COLO668 (cell line): ENCODE measurements at regions not wholly inside any gene's neighbourhood (a gene's known extent, or its start where the extent isn't known, plus 50 kb on each side); places are given as distances from the start of the nearest gene placed in this dataset.

Experiments
- DNase-seq: peaks from one replicate; lab custom pipeline; 2025; ENCODE audit not compliant: unreplicated experiment; lab: John Stamatoyannopoulos, UW

GRCh38 chr20:11790046-11790445, 127.6 kb upstream of the BTBD3 start:
- DNase-seq, result no peak

- DNase-seq, result no peak
Observed at GRCh38 chr20:11791316-11791715, 126.4 kb upstream of the BTBD3 start.

- no peak for DNase-seq
Observed at GRCh38 chr20:11791835-11792567, 125.7 kb upstream of the BTBD3 start.

DNA sequence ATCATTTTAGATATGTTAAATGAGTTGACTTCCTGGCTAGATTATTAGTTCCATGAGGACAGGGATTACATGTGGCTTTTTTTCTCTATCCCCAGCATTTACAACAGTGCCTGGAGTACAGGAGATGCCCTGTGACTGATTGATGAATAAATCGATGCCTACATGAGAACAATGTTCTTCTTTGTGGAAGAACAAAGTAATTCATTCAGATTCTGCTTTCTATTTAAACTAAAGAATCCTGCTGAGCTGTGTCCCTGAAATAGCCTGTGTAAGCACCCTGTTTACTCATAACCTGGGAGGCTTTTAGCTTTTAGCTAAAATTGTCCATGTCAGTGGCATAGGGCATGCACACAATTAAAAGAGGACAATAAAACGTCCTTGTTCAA, 125.1 kb upstream of the BTBD3 start:
- DNase-seq, result no peak

- no peak for DNase-seq
Observed at GRCh38 chr20:11794525-11794924, 123.2 kb upstream of the BTBD3 start.

DNA sequence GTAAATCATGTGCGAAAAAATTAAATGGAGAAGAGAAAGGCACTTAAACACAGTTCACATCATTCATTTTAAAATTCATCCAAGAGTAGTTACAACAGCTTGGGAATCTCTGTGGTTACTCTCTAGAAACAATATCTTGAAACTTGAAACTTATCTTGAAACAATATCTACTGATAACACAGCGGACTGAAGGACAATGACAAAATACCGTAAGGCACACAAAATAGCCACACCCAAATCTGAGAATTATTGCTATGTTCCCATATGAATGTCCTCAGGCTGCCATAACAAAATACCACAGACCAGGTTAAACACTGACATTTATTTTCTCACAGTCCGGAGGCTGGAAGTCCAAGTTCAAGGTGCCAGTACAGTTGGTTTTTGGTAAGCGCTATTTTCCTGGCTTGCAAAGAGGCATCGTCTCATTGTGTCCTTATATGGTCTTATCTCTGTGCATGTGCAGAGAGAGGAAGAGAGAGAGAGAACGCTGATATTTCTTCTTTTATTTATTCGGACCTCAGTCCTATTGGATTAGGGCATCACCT, 122.5 kb upstream of the BTBD3 start:
- DNase-seq, result no peak

DNA sequence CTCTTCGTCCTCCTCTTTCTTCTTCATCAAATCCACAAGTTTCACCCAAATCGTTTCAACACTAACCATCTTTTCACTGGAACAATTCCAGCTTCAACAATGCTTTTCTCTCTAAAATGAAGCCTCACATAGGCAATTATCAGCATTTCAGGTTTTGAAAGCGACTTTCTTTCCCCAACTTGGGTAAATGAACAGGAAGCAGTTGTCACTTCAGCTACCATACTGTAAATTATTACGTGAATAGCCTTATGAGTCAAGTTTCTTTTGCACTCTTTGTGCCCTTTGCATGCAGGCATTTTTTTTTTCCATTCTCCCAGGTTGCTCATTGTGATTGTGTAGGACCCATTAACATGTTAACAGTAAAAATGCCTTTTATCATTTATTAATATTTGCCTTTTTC, 121.7 kb upstream of the BTBD3 start:
- no peak for DNase-seq

GRCh38 chr20:11797156-11797555, 120.5 kb upstream of the BTBD3 start:
- no peak for DNase-seq

DNA sequence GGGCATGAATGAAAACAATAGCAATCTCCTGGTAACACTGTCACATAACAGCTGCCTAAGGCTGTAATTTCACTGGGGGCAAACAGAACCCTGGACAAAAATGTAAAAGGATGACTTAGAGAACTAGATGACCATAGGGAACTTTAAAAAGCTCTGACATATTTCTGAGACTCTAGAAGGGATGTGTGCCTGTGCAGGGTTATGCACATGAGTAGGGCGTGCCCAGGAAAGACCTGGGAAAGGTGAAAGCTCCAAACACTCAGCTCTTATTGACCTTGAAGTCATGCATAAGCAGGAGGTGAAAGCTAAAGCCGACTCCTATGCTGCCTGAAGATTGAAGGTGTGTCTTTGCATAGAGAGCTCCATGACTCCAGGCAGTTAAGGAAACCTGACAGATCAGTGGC, 118.4 kb upstream of the BTBD3 start:
- no peak for DNase-seq

DNA sequence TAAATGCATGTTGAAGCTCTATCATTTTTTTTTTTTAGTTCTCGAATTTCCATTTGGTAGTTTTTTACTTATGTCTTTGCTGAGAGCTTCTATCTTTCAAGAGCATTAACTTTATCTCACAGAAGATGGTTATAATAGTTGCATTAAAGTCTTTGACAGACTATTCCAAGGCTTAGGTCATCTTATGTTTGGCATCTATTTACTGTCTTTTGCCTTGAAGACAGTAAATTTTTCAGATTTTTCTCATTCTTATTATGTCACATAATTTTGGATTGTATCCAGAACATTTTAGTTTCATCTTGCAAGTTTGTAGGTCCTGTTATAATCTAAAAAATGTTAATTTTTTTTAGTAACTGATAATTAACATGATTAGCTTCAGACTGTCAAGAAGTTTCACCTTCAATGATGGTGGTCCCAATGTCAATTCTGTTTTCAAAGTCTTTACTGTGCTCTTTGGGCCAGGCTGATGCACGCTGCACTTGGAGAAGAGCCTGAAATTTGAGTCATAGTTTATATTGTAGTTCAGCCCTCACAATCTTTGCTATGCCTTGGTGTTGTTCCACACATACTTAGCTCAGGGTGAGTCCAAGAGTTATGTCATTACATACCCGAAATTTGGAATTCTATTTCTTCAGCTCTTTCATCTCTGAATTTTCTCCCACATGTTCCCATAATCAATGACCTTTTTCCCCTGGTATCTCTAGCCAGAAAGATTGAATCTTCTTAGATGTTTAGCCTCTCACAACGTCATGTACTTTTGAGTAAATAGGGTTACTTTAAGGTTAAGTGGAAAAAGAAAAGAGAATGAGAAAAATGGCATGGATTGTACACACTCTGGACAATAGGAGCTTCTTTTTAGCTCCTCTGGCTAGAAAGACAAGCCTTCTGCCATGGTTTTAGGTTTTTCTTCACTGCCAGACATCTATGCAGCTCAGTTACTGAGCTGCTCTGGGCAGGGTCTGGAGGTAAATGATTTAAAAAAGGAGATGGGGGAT, 110.3 kb upstream of the BTBD3 start:
- DNase-seq, result no peak

- no peak for DNase-seq
Observed at GRCh38 chr20:11808841-11809240, 108.9 kb upstream of the BTBD3 start.

DNA sequence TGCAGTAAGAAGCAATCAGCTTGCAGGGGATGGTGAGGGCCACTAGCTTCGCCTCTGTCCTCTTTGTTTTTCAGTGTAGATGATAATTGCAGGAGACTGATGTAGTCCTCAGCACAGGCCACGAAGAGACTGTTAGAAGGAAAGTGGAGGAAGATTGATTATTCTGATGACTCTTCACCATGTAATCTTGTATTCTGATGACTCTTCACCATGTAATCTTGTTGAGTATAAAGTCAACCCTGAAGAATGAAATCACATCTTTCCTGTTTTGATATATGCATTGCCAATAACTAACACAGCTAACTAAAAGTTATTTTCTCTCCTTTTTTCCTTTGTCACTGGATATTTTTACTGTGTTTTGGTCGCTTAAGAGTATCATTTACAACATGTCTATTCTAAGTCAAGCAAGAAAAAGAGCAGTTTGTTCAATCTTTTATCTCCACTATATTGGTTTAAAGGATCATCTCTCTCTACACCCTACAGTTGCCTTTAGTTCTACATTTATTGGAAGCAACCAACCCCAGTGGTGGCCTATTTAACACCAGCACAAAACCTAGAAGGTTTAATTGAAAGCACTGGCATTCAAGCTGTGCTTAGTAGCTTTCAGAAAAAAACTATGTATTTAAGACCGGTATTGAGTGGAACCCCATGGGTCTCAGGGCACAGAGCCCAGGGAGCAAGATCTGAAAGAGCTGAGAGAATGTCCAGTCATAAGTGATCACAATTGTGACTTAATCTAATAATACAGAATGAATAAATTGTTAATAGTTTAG, 107.2 kb upstream of the BTBD3 start:
- no peak for DNase-seq

DNA sequence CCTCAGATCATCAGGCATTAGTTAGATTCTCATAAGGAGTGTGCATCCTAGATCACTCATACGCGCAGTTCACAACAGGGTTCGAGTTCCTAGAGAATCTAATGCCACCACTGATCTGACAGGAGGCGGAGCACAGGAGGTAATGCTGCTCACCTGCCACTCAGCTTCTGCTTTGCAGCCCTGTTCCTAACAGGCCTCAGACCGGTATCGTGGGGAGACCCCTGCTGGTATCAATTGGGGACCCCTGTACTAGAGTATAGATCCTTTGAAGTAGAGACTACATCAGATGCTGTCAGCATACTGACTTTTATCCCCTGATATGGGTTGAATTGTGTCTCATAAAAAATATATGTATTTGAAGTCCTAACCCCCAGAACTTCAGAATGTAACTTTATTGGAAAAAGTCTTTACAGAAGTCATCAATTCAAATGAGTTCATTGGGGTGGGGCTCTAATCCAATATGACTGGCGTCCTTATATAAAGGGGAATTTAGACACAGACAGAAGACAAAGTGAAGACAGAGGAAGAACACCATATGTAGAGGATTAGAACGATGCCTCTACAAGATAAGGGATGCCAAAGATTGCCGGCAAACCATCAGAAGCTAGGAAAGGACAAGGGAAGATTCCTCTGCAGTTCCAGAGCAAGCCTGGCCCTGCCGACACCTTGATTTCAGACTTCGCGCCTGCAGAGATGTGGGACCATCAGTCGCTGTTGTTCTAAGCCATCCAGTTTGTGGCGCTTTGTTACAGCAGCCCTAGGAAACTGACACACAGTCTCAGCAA, 104.4 kb upstream of the BTBD3 start:
- no peak for DNase-seq

DNA sequence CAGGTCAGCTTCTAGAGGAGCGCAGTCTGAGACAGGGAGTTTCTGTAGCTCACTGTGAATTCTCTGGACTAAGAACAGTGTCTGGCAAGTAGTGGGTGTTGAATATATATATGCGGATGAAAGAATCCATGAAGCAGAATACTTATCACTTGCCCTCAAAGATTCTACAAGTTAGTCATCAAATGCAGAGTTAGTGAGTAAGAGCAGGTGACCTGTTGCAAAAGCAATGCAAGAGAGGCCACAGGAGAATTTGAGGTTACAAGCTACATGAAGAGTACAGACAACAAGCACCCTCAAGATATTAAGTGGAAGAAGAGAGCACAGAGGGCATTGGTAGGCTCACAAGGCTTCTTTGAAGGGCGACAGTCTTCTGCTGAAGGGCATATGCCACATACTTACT, 103.4 kb upstream of the BTBD3 start:
- DNase-seq, result no peak

- no peak for DNase-seq
Observed at GRCh38 chr20:11820838-11821237, 96.9 kb upstream of the BTBD3 start.

DNA sequence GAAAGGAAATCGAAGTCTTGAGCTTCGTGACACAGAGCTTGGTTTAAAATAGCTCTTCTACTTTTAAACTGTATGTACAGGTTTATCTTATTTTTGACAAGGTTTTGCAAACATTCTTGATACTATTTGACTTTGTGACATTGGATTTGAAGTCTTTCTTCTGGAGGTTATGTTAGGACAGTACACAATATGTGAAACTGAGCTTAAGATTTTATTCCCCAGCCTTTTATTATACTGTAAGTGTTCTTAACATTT, 95.2 kb upstream of the BTBD3 start:
- DNase-seq, result no peak

DNA sequence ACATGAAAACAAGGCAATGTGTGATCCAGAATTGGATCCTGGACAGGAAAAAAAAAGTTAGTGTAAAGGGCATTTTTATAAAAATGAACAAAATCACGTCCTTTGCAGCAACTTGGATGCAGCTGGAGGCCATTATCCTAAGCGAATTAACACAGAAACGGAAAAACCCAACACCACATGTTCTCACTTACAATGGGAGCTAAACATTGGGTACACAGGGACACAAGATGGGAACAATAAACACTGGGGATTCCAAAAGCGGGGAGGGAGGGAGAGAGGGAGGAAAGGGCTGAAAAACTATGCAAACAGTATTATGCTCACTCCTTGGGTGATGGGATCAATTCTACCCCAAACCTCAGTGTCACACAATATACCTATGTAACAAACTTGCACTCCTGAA, 91.4 kb upstream of the BTBD3 start:
- DNase-seq, result no peak

DNA sequence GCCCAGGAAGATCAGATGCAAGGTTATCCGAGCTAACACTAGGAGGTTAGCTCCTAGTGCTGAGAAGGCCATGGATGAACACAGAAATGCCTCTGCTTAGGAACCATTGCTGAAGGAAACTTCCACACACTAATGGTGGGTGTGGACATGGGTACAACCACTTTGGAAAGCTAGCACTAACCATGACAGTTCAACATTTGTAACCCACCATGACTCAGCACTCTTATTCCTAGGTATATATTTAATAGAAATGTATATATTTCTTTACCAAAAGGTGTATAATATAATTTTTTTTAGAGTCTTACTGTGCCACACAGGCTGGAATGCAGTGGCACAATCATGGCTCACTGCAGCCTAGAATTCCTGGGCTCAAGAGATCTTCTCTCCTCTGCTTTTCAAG, 85.3 kb upstream of the BTBD3 start:
- no peak for DNase-seq

DNA sequence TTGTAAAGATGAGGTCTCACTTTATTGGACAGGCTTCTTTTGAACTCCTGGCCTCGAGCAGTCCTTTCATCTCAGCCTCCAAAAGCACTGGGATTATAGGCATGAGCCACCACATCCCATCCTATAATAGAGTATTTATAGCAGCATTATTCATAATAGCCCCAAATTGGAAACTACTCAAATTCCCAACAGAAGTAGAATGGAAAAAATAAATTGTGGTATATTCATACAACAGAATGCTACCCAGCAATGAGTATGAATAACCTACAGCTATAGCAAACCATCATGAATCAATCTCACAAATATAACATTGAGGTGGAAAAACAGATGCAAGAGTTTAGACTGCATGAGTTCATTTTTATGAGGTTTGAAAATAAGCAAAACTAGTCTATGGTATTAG, 84.8 kb upstream of the BTBD3 start:
- DNase-seq, result no peak

GRCh38 chr20:11833825-11834224, 83.9 kb upstream of the BTBD3 start:
- DNase-seq, result no peak
